OCI-LY3 (cell line): ENCODE measurements at regions not wholly inside any gene's neighbourhood (a gene's known extent, or its start where the extent isn't known, plus 50 kb on each side); places are given as distances from the start of the nearest gene placed in this dataset.
"Not testable (repeated sequence)": the region's sequence is repeated elsewhere in the genome, so short reads cannot be mapped to it uniquely, and the experiment has no call there.

ENCODE experiments used
- H2AFZ ChIP-seq: fragments of 200-600, 300-600 bp; shearing (Covaris generic); 2 replicates; pipeline ENCODE4 v1.6.0; 2014; ENCODE audit warnings: antibody characterized with exemption, low read depth, low read length
- H3K27ac ChIP-seq: fragments of 200-600, 300-600 bp; sonication (generic); 2 replicates; pipeline ENCODE4 v1.5.1; 2014; ENCODE audit warnings: mild to moderate bottlenecking, low read length, moderate library complexity, mixed read lengths
- H3K27me3 ChIP-seq: fragments of 200-600, 300-600 bp; sonication (generic); 2 replicates; pipeline ENCODE4 v1.6.1; 2014; ENCODE audit warnings: low read depth, low read length, mixed read lengths
- H3K36me3 ChIP-seq: fragments of 200-600, 300-600 bp; sonication (generic); replicated peaks from 2 replicates; pipeline ENCODE3; 2014; ENCODE audit warnings: low read depth, low read length, mixed read lengths
- H3K4me1 ChIP-seq: fragments of 300-600, 200-600 bp; sonication (generic); 2 replicates; pipeline ENCODE4 v1.6.1; 2014; ENCODE audit warnings: low read length, mixed read lengths
- H3K4me2 ChIP-seq: fragments of 200-600, 300-600 bp; sonication (generic); 2 replicates; pipeline ENCODE4 v1.6.1; 2014; ENCODE audit warnings: low read length, mixed read lengths
- H3K4me3 ChIP-seq: fragments of 300-600, 200-600 bp; sonication (generic); 2 replicates; pipeline ENCODE4 v1.5.1; 2014; ENCODE audit warnings: antibody characterized with exemption, mild to moderate bottlenecking, low read length, moderate library complexity
- H3K79me2 ChIP-seq: fragments of 300-600, 200-600 bp; shearing (Covaris generic); 2 replicates; pipeline ENCODE4 v1.6.1; 2014; ENCODE audit warnings: mild to moderate bottlenecking, low read length, mixed read lengths
- H3K9ac ChIP-seq: fragments of 300-600, 200-600 bp; shearing (Covaris generic); 2 replicates; pipeline ENCODE4 v1.6.0; 2014; ENCODE audit warnings: mild to moderate bottlenecking, low read length, moderate library complexity
- H3K9me3 ChIP-seq: fragments of 200-600, 300-600 bp; shearing (Covaris generic); 2 replicates; pipeline ENCODE4 v1.6.1; 2014; ENCODE audit warnings: low read length, mixed read lengths; ENCODE audit not compliant: insufficient read depth
- H4K20me1 ChIP-seq: fragments of 200-600, 300-600 bp; sonication (generic); 2 replicates; pipeline ENCODE4 v1.6.1; 2016; ENCODE audit warnings: low read length, mixed read lengths; ENCODE audit not compliant: insufficient read depth
- CTCF ChIP-seq: fragments of 200-600, 300-600 bp; sonication (generic); IDR thresholded peaks from 2 replicates; pipeline ENCODE4 v1.5.1; 2014; ENCODE audit warnings: antibody characterized with exemption, low read length, low read depth
- EZH2phosphoT487 ChIP-seq: fragments of 200-600 bp; shearing (Covaris generic); IDR thresholded peaks from 2 replicates; pipeline ENCODE4 v1.6.1; 2018; ENCODE audit warnings: antibody characterized with exemption, mixed run types, low read depth

GRCh38 chr3:72079369-72079872, 294.5 kb upstream of the PROK2 start:
- Histone ChIP-seq H2AFZ (no peak overlapping the region), H3K4me2 (peak overlapping the region; percentile 75), H3K9me3 (peaks cover 8% of the 10 kb centered on the region; the same call in 1 of the 2 replicates)

GRCh38 chr3:72078676-72079368, 293.9 kb upstream of the PROK2 start:
- TF ChIP-seq CTCF: no peak
- Histone ChIP-seq H3K9ac (no peak overlapping the region), H2AFZ (no peak overlapping the region), H3K27ac (no peak overlapping the region), H3K79me2 (no peaks in the 10 kb centered on the region), H3K9me3 (peaks cover 8% of the 10 kb centered on the region; the same call in 1 of the 2 replicates), H4K20me1 (peaks cover 11% of the 10 kb centered on the region; the same call in 1 of the 2 replicates), H3K4me3 (no peak overlapping the region), H3K4me1 (peaks cover 62% of the 10 kb centered on the region), H3K36me3 (no peaks in the 10 kb centered on the region), H3K27me3 (peaks cover 73% of the 10 kb centered on the region), H3K4me2 (peak overlapping the region; percentile 75)

More at GRCh38 chr3:72079369-72079872, 294.5 kb upstream of the PROK2 start:
- Histone ChIP-seq H3K4me3 (peak overlapping the region; percentile 37), H3K27me3 (peaks cover 77% of the 10 kb centered on the region), H3K27ac (peak overlapping the region; percentile 35), H4K20me1 (peaks cover 11% of the 10 kb centered on the region; the same call in 1 of the 2 replicates), H3K4me1 (peaks cover 62% of the 10 kb centered on the region), H3K9ac (no peak overlapping the region; the same call in 1 of the 2 replicates), H3K79me2 (no peaks in the 10 kb centered on the region), H3K36me3 (no peaks in the 10 kb centered on the region)
- TF ChIP-seq CTCF: peak; percentile 40
- TF ChIP-seq EZH2phosphoT487: no peak

GRCh38 chr3:72077473-72078259, 292.7 kb upstream of the PROK2 start:
- Histone ChIP-seq H3K9me3 (peaks cover 8% of the 10 kb centered on the region; the same call in 1 of the 2 replicates), H3K4me2 (peak overlapping the region; percentile 75), H3K27me3 (peaks cover 73% of the 10 kb centered on the region), H4K20me1 (peaks cover 11% of the 10 kb centered on the region; the same call in 1 of the 2 replicates), H3K9ac (no peak overlapping the region), H3K36me3 (no peaks in the 10 kb centered on the region), H3K27ac (no peak overlapping the region), H3K4me1 (peaks cover 57% of the 10 kb centered on the region), H2AFZ (no peak overlapping the region), H3K4me3 (peak overlapping the region; percentile 14), H3K79me2 (no peaks in the 10 kb centered on the region)
- TF ChIP-seq EZH2phosphoT487: no peak
- no peak for TF ChIP-seq CTCF

GRCh38 chr3:72075848-72076247, 290.9 kb upstream of the PROK2 start:
- H3K9ac ChIP-seq, H2AFZ ChIP-seq, H3K79me2 ChIP-seq, H3K4me3 ChIP-seq, H3K4me2 ChIP-seq, H3K36me3 ChIP-seq, H3K27ac ChIP-seq, H3K9me3 ChIP-seq: not testable (repeated sequence)
- Histone ChIP-seq H3K27me3 (peaks cover 71% of the 10 kb centered on the region), H3K4me1 (peaks cover 39% of the 10 kb centered on the region), H4K20me1 (peaks cover 11% of the 10 kb centered on the region; the same call in 1 of the 2 replicates)
